ENCODE measurements at regions not wholly inside any gene's neighbourhood (a gene's known extent, or its start where the extent isn't known, plus 50 kb on each side); places are given as distances from the start of the nearest gene placed in this dataset.

- Histone ChIP-seq H3K14ac (replicated peaks; ENCODE audit: low read depth, low read length) (no peak overlapping the region), H3K4me1 (ENCODE audit: control insufficient read depth, insufficient read depth, low read length) (no peaks in the 10 kb centered on the region), H3K9me3 (ENCODE audit: control insufficient read depth, insufficient read depth, low read length) (no peaks in the 10 kb centered on the region), H3K79me1 (ENCODE audit: low read depth in 1 of 2, low read length in 2 of 2) (no peaks in the 10 kb centered on the region), H3K4me2 (ENCODE audit: low read depth, low read length) (no peak overlapping the region), H2BK20ac (ENCODE audit: low read depth, low read length) (no peak overlapping the region), H3K4me3 (ENCODE audit: insufficient read depth, low read depth, low read length) (no peak overlapping the region), H4K91ac (ENCODE audit: insufficient read depth, low read depth, low read length) (no peak overlapping the region), H3K4ac (ENCODE audit: low read depth, low read length) (no peak overlapping the region), H3K9ac (ENCODE audit: low read depth, low read length) (no peak overlapping the region), H3K23ac (ENCODE audit: low read depth, low read length) (no peak overlapping the region), H2AK5ac (ENCODE audit: low read depth, low read length) (no peak overlapping the region), H3K9me1 (ENCODE audit: insufficient read depth, low read length) (no peaks in the 10 kb centered on the region), H2AFZ (replicated peaks; ENCODE audit: low read length, poor library complexity) (no peak overlapping the region), H4K5ac (ENCODE audit: low read depth, low read length) (no peak overlapping the region), H3K36me3 (ENCODE audit: control insufficient read depth, insufficient read depth, low read length) (no peaks in the 10 kb centered on the region), H3K18ac (ENCODE audit: low read depth, low read length) (no peak overlapping the region), H2BK5ac (ENCODE audit: low read depth, low read length, poor library complexity, severe bottlenecking) (no peak overlapping the region), H3K56ac (ENCODE audit: extremely low read depth, insufficient read depth, low read length) (no peak overlapping the region), H3K27me3 (ENCODE audit: control insufficient read depth, insufficient read depth, low read length) (no peaks in the 10 kb centered on the region), H2BK120ac (ENCODE audit: low read depth, low read length) (no peak overlapping the region), H3K27ac (ENCODE audit: insufficient read depth, low read length) (no peak overlapping the region), H4K20me1 (ENCODE audit: insufficient read depth, low read length) (no peaks in the 10 kb centered on the region), H2AK9ac (replicated peaks; ENCODE audit: low read depth, low read length, poor library complexity) (no peak overlapping the region), H2BK15ac (ENCODE audit: low read depth, low read length) (no peak overlapping the region), H4K8ac (ENCODE audit: low read depth in 2 of 2, low read length in 2 of 2) (no peak overlapping the region)
- no CpG with 5 or more reads among the region's 2 CpGs for whole genome bisulfite sequencing, 2 experiments (ENCODE audit: extremely low coverage in 2 of 2, insufficient read length in 1 of 2)
- no peak for ATAC-seq (ENCODE audit: low read depth)
- no peak for DNase-seq
- TF ChIP-seq RCOR1 (IDR thresholded peaks at IDR 0.05; ENCODE audit: insufficient replicate concordance, low read length): no peak
- no peak for TF ChIP-seq CTCF (conservative IDR thresholded peaks at IDR 0.05; ENCODE audit: low read depth, low read length)
- no peak for TF ChIP-seq POLR2A (IDR thresholded peaks at IDR 0.05; ENCODE audit: low read depth, low read length)
- TF ChIP-seq NFE2L2 (IDR thresholded peaks at IDR 0.05; ENCODE audit: low read depth, low read length): no peak
- no peak for TF ChIP-seq MXI1 (IDR thresholded peaks at IDR 0.05; ENCODE audit: borderline replicate concordance, low read depth, low read length)
- no peak for TF ChIP-seq CEBPB (IDR thresholded peaks at IDR 0.05; ENCODE audit: low read depth, low read length)
- TF ChIP-seq BHLHE40 (IDR thresholded peaks at IDR 0.05; ENCODE audit: low read depth, low read length): no peak
- no peak for TF ChIP-seq FOS (IDR thresholded peaks at IDR 0.05; ENCODE audit: low read depth, low read length)
- no peak for TF ChIP-seq SMC3 (IDR thresholded peaks at IDR 0.05; ENCODE audit: low read depth, low read length)
- no peak for TF ChIP-seq ELK1 (IDR thresholded peaks at IDR 0.05; ENCODE audit: borderline replicate concordance, low read depth, low read length)
- TF ChIP-seq CHD1 (IDR thresholded peaks at IDR 0.05; ENCODE audit: low read depth, low read length): no peak
- TF ChIP-seq USF2 (IDR thresholded peaks at IDR 0.05; ENCODE audit: low read depth, low read length): no peak
- TF ChIP-seq RFX5 (IDR thresholded peaks at IDR 0.05; ENCODE audit: low read depth, low read length): no peak
- TF ChIP-seq MAFK (IDR thresholded peaks at IDR 0.05; ENCODE audit: low read depth, low read length): no peak
- no peak for TF ChIP-seq MAZ (IDR thresholded peaks at IDR 0.05; ENCODE audit: borderline replicate concordance, low read depth, low read length)
- dilution Hi-C loops (cut with HindIII; ENCODE audit: low sequenced_read_pairs, unreplicated experiment): no loop called here
- intact Hi-C loops (cut with micrococcal nuclease): no loop called here
- in situ Hi-C loops (cut with MboI; ENCODE audit: low sequenced_read_pairs): no loop called here
- ChIA-PET CTCF (no interaction called here), POLR2A (ENCODE audit: unreplicated experiment) (no interaction called here)
- BruUV-seq (replicated peaks): no TSS peak
These were observed 547.6 kb downstream of the GABRG1 start for GRCh38 chr4:45576275-45576674.

Data from IMR-90 (cell line).